Stimulated activated CD8-positive, alpha-beta memory T cell treated with anti-CD3 and anti-CD28 coated beads, Interleukin-12 subunit alpha, Interleukin-12 subunit beta, amount 100 ng/mL, for 4 hours (primary cell): ENCODE measurements at regions not wholly inside any gene's neighbourhood (a gene's known extent, or its start where the extent isn't known, plus 50 kb on each side); places are given as distances from the start of the nearest gene placed in this dataset.

Source experiments
- DNase-seq: peaks from one replicate; pipeline ENCODE4 v3.0.0-alpha.2; 2020; ENCODE audit warnings: low read depth

- no peak for DNase-seq
Measured at GRCh38 chr14:98889836-98890185, 382.2 kb downstream of the BCL11B start.

DNA sequence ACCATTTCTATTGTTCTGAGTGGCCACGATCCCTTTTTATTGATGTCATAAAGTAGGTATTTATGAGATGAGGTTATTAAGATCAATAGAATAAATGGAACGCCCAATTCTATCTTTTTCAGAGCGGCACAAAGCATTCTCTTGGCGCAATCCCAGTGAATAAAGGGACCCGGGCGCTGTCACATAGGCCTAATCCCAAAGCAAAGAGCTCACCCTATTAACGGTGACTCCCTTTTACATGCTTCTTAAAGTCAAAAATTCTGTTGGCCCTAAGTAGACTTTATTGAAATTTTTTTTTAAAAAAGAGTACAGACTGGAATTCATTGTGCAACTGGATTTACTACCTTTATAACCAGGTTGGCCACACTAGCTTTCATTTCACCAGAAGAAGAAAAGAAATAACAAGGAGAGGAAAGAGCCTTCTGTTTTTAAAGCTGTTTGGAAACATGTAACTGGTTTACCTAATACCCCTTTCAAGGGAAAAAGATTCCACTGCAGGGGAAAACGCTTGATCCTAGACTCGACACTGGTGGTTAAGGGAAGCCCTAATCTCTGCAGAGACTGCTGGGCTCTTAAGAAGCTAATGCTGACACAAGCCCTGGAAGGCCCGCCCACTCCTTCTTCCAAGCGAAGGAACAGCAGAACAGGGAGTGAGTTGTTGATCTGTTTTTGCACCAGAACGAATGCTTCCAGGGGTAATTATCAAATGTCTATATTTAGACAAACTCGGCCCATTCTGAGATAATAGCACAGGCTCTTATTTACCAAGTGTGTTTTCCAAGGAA is 381.2 kb downstream of the BCL11B start:
- no peak for DNase-seq

GRCh38 chr14:98893675-98894074 is 378.3 kb downstream of the BCL11B start:
- no peak for DNase-seq

GRCh38 chr14:98894600-98894999 is 377.4 kb downstream of the BCL11B start:
- no peak for DNase-seq

- DNase-seq = no peak
Measured at GRCh38 chr14:98896449-98896848, 375.5 kb downstream of the BCL11B start.

DNA sequence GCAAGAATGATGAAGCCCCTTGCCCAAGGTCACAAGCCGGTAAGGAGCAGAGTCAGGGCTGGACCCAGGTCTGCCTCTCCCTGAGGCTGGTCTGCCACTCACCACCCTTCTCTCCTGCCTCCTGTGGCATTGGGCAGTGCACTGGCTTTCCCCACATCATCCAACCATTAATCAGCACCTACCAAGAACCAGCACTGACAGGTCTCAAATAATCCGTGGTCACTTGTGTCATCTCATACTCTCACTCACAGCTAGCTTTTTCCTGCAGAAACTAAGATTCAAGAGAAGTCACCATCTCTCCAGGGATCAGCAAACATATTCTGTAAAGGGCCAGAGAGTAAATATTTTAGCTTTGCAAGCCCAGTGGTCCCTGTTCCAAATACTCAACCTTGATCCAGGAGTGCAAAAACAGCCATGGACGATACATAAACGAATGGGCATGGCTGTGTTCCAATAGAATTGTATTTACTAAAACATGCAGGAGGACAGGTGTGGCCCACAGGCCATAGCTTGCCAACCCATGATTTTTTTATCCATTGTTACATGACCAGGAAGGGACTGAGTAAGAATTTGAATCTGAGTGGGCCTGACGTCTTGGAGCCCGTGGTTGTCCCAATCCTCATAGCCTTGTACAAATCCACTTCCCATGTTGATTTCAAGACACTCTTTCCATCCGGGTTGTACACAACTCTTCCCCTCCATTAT is 374.2 kb downstream of the BCL11B start:
- DNase-seq = no peak

GRCh38 chr14:98899441-98899840 is 372.6 kb downstream of the BCL11B start:
- DNase-seq = no peak

GRCh38 chr14:98900236-98900635 is 371.8 kb downstream of the BCL11B start:
- no peak for DNase-seq

DNA sequence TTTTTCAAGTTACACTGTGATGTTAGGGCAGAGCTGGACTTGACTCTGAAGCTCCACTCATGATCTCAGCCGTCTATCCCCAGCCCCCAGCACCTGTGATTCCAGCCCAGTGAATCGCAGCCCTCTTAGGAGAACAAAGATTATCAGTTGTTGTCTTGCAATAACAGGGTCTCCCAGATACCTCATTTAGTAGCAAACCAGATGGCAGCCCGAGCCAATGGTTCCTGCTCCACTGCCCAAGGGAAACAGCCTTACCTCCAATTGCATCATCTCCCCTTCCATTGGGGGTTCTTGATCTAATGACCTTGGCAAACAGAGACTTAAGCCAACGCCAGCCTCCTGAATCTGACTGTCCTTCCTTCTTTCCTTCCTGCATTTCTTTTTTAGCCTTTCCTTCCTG is 371.2 kb downstream of the BCL11B start:
- no peak for DNase-seq

DNA sequence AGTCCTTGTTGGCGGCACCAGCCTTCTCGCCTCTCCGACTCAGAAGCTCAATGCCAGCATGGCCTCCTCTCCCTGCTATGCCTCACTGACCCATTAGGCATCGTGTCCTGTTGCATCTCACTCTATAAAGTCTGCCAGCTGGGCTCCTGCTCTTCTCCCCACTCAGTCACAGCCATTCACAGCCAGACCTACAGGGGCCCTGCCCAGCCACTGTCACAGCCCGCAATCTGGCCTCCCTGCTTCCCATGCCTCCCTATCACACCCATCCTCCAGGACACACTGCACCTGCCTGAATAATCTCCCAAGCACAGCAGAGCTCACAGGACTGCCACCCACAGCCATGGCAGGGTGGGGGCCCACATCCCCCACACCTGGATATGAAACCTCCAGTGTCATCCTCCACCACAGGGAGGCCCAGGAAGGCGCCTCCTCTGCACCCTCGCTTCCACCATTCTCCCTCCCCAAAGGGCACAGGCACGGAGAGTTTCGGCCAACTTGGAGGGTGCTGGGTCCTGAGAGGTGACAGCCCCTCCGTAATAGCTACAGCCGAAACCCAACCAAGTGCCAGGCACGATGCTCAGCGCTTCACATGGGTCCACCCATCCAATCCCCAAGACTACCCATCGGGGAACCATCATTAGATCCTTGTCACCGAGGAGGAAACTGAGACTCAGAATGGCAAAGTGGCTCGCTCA is 370.3 kb downstream of the BCL11B start:
- DNase-seq = no peak

- no peak for DNase-seq
Measured at GRCh38 chr14:98903371-98903770, 368.6 kb downstream of the BCL11B start.

GRCh38 chr14:98904677-98905076 is 367.3 kb downstream of the BCL11B start:
- no peak for DNase-seq

DNA sequence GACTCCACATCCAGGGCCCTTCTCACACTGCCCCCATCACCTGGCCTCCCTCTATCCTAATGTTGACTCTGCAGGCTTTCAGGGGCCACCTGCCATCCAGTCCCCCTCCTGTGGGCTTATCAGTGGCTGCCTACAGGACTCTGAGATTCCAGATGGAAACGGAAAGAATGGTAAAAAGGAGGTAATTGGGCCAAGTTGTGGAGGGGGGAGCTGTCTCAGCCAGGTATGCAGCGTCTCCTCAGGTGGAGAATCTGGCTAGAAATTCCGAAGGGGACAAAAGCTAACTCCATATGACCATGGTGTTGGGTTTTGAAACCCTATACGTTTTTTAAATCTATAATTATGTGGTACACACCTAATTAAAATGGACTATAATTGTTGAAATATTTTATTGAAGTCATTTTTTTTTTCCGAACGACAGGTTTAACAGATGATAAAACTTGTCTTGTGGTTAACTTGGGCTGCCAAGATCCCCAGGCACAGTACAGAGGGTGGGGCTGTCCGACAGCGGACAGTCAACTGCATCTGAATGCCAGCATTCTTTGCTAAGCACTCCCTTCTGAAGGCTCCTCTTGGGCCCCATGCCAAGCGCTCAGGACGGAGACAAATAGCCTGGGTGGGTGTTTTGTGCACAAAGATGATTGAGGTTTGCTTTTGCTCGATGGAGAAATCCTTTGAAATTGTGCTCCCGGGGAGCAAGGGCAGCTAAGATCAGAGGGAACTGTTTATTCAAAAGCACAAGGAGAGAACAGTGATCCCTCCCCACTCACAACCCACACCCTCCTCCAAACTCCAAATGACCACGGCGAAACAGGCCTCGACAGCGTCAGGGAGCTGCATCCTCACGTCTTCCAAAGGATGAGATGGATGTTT is 365.6 kb downstream of the BCL11B start:
- no peak for DNase-seq

DNA sequence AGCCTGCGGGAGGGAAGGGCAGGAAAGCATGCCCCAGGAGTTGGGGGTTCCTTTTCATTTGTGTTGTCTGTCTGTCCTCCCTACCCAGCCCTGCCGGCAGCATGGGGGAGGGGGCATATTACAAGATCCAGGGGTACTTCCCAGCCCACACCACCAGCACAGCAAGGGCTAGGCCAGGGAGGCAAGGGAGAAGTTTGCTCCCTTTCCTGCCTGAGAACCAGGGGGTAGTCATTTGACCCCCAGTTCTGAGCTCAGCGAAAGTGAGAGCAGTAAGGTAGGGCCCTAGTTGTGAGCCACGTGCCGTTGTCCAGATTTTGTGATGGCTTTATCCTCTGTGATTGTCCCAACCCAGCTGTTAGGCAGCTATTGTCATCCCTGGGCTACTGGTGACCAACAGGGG is 364.7 kb downstream of the BCL11B start:
- no peak for DNase-seq

- DNase-seq = no peak
Measured at GRCh38 chr14:98908050-98908449, 363.9 kb downstream of the BCL11B start.

- DNase-seq = no peak
Measured at GRCh38 chr14:98909251-98909944, 362.6 kb downstream of the BCL11B start.

GRCh38 chr14:98910061-98910460 is 361.9 kb downstream of the BCL11B start:
- no peak for DNase-seq

DNA sequence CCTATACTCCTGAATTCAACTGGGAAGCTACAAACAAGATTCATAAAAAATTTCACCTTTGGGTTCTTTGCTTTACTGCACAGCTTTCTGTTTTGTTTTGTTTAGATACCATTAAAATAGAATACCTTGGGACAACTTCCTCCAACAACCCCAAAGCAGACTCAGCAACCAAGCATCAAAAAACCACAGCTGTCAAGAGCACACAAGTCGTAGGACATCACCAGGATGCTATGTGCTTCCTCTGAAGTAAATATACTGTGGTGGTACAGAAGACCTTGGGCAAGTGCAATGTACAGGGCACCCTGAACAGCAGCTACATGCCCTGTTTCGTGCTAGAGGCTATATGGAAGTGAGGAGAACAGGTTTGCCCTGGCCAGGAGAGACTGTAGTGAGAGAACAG is 359.3 kb downstream of the BCL11B start:
- DNase-seq = no peak

GRCh38 chr14:98913967-98914650 is 357.9 kb downstream of the BCL11B start:
- no peak for DNase-seq

DNA sequence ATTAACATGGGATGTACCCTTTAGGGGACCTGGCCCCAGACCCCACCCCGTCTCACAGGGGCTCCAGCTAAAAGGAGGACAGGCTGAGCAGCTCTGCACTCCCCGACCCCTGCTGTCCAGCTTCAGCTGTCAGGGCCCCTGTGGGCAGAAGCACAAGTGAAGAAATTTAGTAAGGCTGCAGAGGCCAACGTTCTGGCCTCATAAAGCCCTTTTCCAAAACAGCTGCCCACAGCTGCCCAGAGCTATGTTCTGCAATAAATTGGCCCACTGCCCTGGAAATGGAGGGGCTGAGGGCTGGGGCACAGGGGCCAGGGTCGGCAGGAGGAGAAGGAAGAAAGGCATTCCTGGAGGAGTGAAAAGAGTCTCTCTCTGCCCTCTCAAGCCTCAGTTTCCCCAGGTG is 357.1 kb downstream of the BCL11B start:
- no peak for DNase-seq

DNA sequence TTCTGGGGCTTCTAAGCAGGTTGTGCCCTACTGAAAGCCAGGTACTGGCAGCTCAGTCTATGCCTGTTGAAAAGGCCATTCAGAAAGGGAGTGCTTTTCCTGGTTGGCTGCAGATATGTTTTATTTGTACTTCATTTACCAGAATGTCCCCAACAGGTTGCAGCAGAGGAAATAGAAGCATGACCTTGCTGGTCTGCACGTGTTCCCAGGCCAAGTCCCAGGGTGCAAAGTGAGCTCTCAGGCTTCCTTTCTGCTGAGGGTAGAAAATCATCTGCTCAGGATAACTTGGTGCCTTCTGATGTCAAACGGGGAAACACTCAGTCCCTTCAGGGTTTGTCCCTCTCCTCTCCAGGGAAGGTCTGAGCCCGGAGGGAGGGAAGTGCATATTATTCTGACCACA is 356.4 kb downstream of the BCL11B start:
- DNase-seq = no peak
